C4-2B (cell line): ENCODE measurements at regions not wholly inside any gene's neighbourhood (a gene's known extent, or its start where the extent isn't known, plus 50 kb on each side); places are given as distances from the start of the nearest gene placed in this dataset.

Source experiments
- CTCF ChIP-seq: fragments of 450-650 bp; conservative IDR thresholded peaks from 2 replicates; pipeline ENCODE4 v1.5.1; 2017; ENCODE audit warnings: mild to moderate bottlenecking
- ZFX ChIP-seq: fragments of 450-650 bp; IDR thresholded peaks from 2 replicates; pipeline ENCODE4 v1.6.1; 2017

GRCh38 chr5:2109566-2109965, 226.8 kb upstream of the IRX4 start:
- no peak for TF ChIP-seq CTCF
- TF ChIP-seq ZFX = no peak
